ENCODE measurements at regions not wholly inside any gene's neighbourhood (a gene's known extent, or its start where the extent isn't known, plus 50 kb on each side); places are given as distances from the start of the nearest gene placed in this dataset.

DNA sequence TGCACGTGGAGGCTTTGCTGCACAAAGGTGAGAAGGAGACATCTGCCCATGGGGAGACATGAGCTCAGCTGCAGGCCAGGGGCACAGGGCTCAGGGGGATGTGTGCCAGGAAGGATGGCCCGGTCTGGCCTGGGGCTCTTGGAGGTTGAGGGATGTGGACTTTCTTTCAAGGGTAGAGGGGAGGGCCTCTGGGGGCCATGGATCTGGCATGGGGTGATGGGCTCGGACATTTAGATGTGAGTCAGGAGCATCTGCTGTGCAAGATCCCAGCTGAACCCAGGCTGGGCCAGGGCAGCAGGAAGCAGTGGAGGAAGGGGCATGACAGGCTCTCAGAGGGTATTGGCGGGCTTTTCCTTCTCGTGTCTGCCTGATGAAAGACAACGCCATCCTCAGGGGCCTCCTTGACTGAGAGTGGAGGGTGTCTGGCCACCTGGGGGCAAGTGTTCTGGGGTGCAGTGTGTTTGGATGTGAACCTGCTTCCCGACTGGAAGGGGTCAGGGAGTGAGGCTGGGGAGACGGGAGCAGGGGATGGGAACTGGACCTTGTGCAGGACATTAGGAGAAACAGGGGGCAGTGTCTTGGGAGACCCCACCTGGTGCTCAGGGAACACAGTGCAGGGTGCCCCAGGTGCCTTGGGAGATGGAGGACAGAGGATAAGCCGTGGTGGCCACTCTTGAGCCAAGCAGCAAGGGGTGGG lies 156.1 kb downstream of the ERMARD start:
- H3K27ac ChIP-seq, result no peak overlapping the region
- H3K27me3 ChIP-seq, result no peaks in the 10 kb centered on the region
- WGBS, 2 donors, result 73 to 89% methylated on average over 7 of the region's 9 CpGs
- TF ChIP-seq, protein P1, sequence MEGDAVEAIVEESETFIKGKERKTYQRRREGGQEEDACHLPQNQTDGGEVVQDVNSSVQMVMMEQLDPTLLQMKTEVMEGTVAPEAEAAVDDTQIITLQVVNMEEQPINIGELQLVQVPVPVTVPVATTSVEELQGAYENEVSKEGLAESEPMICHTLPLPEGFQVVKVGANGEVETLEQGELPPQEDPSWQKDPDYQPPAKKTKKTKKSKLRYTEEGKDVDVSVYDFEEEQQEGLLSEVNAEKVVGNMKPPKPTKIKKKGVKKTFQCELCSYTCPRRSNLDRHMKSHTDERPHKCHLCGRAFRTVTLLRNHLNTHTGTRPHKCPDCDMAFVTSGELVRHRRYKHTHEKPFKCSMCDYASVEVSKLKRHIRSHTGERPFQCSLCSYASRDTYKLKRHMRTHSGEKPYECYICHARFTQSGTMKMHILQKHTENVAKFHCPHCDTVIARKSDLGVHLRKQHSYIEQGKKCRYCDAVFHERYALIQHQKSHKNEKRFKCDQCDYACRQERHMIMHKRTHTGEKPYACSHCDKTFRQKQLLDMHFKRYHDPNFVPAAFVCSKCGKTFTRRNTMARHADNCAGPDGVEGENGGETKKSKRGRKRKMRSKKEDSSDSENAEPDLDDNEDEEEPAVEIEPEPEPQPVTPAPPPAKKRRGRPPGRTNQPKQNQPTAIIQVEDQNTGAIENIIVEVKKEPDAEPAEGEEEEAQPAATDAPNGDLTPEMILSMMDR (IDR thresholded peaks at IDR 0.05), result no peak
- TF ChIP-seq POLR2A (IDR thresholded peaks at IDR 0.05), result no peak
- peaks cover 0 to 27% (median 19%) of the 10 kb centered on the region in 3 donors for H3K4me1 ChIP-seq
- H3K4me3 ChIP-seq, result no peak overlapping the region
- intact Hi-C loops (cut with DNase I), result no loop called here
- DNase-seq, result no peak
- no peaks in the 10 kb centered on the region for H3K9me3 ChIP-seq
- H3K36me3 ChIP-seq, result no peaks in the 10 kb centered on the region

DNA sequence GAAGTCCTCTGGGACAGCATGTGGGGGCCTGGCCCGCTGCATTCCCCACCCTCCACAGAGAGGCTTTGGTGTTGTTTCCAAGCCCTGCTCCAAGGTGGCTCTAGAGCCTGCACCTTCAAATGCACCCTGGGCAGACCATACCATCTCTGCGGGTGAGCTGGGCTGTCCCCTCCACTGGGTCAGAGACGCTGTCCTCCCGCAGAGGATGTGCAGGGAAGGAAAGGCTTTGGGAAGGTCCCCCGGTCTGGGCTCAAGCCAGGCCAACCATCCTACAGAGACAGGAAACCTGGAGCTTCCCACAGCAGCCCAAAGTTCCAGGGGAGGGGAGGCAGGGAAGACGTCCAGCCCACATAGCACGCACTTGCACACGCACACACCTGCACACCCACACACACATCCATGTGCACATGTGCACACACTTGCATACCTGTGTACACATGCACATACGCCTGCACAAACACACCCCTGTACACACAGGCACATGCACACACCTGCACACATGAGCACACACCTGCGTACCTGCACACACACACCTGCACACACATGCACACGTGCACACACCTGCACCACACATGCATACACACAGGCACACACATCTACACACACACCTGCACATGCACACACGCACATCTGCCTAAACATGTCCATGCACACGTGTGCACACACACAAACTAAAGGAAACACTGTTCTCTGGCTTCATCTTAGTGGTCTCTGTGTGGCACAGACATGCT lies 155.4 kb downstream of the ERMARD start:
- Histone ChIP-seq H3K27ac (no peak overlapping the region), H3K36me3 (no peaks in the 10 kb centered on the region), H3K9me3 (no peaks in the 10 kb centered on the region), H3K4me3 (no peak overlapping the region), H3K4me1 (peaks cover 0 to 27% (median 19%) of the 10 kb centered on the region in 3 donors), H3K27me3 (no peaks in the 10 kb centered on the region)
- intact Hi-C loops (cut with DNase I), result no loop called here
- DNase-seq, result no peak
- TF ChIP-seq, protein P1 (IDR thresholded peaks at IDR 0.05), result no peak
- no peak for TF ChIP-seq POLR2A (IDR thresholded peaks at IDR 0.05)
- 78 to 89% methylated on average over 6 to 7 of the region's 13 CpGs for WGBS, 2 donors

DNA sequence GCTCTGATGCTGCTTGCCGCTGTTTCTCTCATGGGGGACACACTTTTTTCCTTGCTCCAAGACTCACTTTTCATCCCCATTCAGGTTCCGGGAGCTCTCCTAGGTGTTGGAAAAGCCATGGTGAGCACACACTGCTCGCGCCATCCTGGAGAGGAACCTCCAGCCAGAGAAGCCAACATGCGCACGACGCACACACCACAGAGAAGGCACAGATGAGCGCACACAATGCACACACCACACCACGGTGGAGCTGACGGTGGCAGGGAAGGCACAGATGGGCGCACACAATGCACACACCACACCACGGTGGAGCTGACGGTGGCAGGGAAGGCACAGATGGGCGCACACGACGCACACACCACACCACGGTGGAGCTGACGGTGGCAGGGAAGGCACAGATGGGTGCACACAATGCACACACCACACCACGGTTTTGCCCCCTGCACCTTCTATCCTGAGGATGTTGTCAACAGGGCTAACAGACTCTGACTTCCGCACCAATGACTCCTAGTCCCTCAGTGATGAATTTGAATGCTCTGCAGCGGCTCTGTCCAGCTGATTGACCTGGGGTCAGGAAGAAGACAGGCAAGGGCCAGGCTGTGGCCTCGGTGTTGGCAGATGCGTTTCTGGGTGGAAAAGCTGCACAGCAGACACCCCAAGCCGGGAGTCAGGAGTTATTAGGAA lies 154.7 kb downstream of the ERMARD start:
- Histone ChIP-seq H3K9me3 (no peaks in the 10 kb centered on the region), H3K27me3 (no peaks in the 10 kb centered on the region), H3K4me3 (no peak overlapping the region), H3K36me3 (no peaks in the 10 kb centered on the region), H3K27ac (peak overlapping the region in 2 of 4 donors; percentile 35 to 52), H3K4me1 (peaks cover 0 to 27% (median 19%) of the 10 kb centered on the region in 3 donors)
- intact Hi-C loops (cut with DNase I), result no loop called here
- TF ChIP-seq POLR2A (IDR thresholded peaks at IDR 0.05), result no peak
- TF ChIP-seq, protein P1 (IDR thresholded peaks at IDR 0.05), result no peak
- 80 to 91% methylated on average over 6 to 11 of the region's 24 CpGs for WGBS, 2 donors
- no peak for DNase-seq

DNA sequence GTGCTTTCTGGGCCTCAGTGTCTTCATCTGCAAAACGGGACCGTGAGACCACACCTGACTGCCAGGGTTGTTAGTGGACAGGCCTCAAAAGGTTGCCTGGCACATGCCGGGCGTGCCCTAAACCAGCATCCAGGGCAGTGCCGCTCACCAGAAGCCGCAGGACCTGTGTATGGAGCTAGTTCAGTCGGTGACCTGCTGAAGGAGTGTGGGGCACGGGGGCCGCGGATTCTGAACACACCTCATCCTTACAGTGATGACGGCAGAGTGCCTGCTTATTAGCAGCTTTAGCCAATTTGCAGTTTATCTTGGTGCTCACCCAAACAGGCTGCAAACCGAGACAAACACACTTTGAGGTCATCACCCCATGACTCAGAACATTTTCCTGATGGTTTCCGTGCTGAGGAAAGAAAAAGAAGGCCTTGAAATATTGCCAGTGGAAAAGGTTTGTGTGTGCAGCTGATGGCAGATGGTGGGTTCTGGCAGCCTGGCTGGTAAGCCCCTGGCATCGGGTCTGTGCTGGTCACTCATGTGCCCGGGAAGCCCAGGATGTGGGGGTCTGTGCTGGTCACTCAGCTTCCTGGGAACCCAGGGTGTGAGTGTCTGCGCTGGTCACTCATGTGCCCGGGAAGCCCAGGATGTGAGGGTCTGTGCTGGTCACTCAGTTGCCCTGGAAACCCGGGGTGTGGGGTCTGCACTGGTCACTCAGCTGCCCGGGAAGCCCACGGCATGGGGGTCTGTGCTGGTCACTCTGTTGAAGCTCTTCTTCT lies 153.8 kb downstream of the ERMARD start:
- 37 to 57% methylated on average over 6 to 15 of the region's 20 CpGs for WGBS, 2 donors
- no peak for DNase-seq
- TF ChIP-seq POLR2A (IDR thresholded peaks at IDR 0.05), result no peak
- TF ChIP-seq, protein P1 (IDR thresholded peaks at IDR 0.05), result no peak
- Histone ChIP-seq H3K27ac (peak overlapping the region in 2 of 4 donors; percentile 35 to 52), H3K36me3 (no peaks in the 10 kb centered on the region), H3K27me3 (no peaks in the 10 kb centered on the region), H3K9me3 (no peaks in the 10 kb centered on the region), H3K4me3 (no peak overlapping the region), H3K4me1 (peaks cover 0 to 27% (median 19%) of the 10 kb centered on the region in 3 donors)
- intact Hi-C loops (cut with DNase I), result no loop called here
